Panc1 (cell line): ENCODE measurements at regions not wholly inside any gene's neighbourhood (a gene's known extent, or its start where the extent isn't known, plus 50 kb on each side); places are given as distances from the start of the nearest gene placed in this dataset.

ENCODE experiments used
- ATAC-seq: fragments of 200-7000 bp; cut with Tn5 transposase; 2 replicates; pipeline ENCODE4 v1.9.1; 2020; ENCODE audit warnings: mild to moderate bottlenecking, moderate library complexity
- BruUV-seq: library from RNA; stranded (reverse); fragments of 400-500 nt; replicated peaks from 2 replicates; lab custom pipeline; 2021; lab: Mats Ljungman, UMichigan
- CTCF ChIA-PET: fragments of 300-600 bp; sonication (Branson Sonifier 250); formaldehyde crosslinking; loops from one replicate; lab custom pipeline; 2022; ENCODE audit warnings: antibody characterized with exemption; lab: Charles Lee
- POLR2A ChIA-PET: fragments of 300-600 bp; sonication (Branson Sonifier 250); formaldehyde crosslinking; loops from one replicate; lab custom pipeline; 2022; ENCODE audit warnings: antibody characterized with exemption; lab: Charles Lee
- DNase-seq: peaks from one replicate; pipeline ENCODE4 v3.0.0-alpha.2; 2010; ENCODE audit warnings: low read depth, low spot score
- H3K27ac ChIP-seq: 2 replicates; pipeline ENCODE4 v1.5.1; 2011; ENCODE audit warnings: mild to moderate bottlenecking, low read length, inconsistent platforms
- H3K27me3 ChIP-seq: fragments of 200-500 bp; sonication (Bioruptor generic); 2 replicates; pipeline ENCODE4 v1.6.0; 2014; ENCODE audit warnings: low read length, inconsistent platforms; ENCODE audit not compliant: control insufficient read depth, insufficient read depth
- H3K36me3 ChIP-seq: fragments of 200-500 bp; sonication (Bioruptor generic); 2 replicates; pipeline ENCODE4 v1.5.1; 2014; ENCODE audit warnings: inconsistent platforms, mild to moderate bottlenecking, low read length, moderate library complexity; ENCODE audit not compliant: control insufficient read depth, insufficient read depth
- H3K4me1 ChIP-seq: 2 replicates; pipeline ENCODE4 v1.5.1; 2011; ENCODE audit warnings: inconsistent platforms, mild to moderate bottlenecking, low read length, moderate library complexity; ENCODE audit not compliant: control insufficient read depth, insufficient read depth
- H3K4me3 ChIP-seq, 2 experiments: 2 replicates each; pipeline ENCODE4 v1.5.1; 2011 to 2012; ENCODE audit warnings: low read depth in 2 of 2, low read length in 2 of 2, mild to moderate bottlenecking in 2 of 2, inconsistent platforms in 1 of 2, moderate library complexity in 1 of 2
- H3K9me3 ChIP-seq: fragments of 200-500 bp; sonication (Bioruptor generic); 2 replicates; pipeline ENCODE4 v1.5.1; 2014; ENCODE audit warnings: low read depth, mild to moderate bottlenecking, inconsistent platforms, low read length, moderate library complexity; ENCODE audit not compliant: control insufficient read depth, insufficient read depth
- CTCF ChIP-seq: fragments of 450-650 bp; IDR thresholded peaks from 2 replicates; pipeline ENCODE4 v1.5.1; 2017; ENCODE audit warnings: mild to moderate bottlenecking
- POLR2AphosphoS5 ChIP-seq: IDR thresholded peaks from 2 replicates; pipeline ENCODE4 v1.6.1; 2012; ENCODE audit warnings: mild to moderate bottlenecking, low read depth, low read length, moderate library complexity
- SIN3A ChIP-seq: IDR thresholded peaks from 2 replicates; pipeline ENCODE4 v1.6.1; 2012; ENCODE audit warnings: low read depth, mild to moderate bottlenecking, low read length, moderate library complexity, borderline replicate concordance; ENCODE audit not compliant: insufficient read depth
- TCF7L2 ChIP-seq: IDR thresholded peaks from 2 replicates; pipeline ENCODE4 v1.6.1; 2011; ENCODE audit warnings: mild to moderate bottlenecking, low read depth, low read length, inconsistent platforms
- in situ Hi-C: cut with HindIII; loops from 2 replicates; pipeline ENCODE4 v1.10.0; 2016; ENCODE audit warnings: low sequenced_read_pairs, low pct_unique_long_range_greater_than_20kb
- intact Hi-C: fragments of 100-400 bp; cut with micrococcal nuclease; formaldehyde crosslinking; loops from one replicate; pipeline ENCODE4 v1.10.0; 2022; ENCODE audit not compliant: unreplicated experiment
- TF ChIP-seq, protein P1 (sequence below), 2 experiments: IDR thresholded peaks; 2 replicates each; pipeline ENCODE4 v1.6.1; 2011 to 2012; ENCODE audit warnings: low read depth in 2 of 2, control low read depth in 1 of 2, low read length in 1 of 2, mild to moderate bottlenecking in 1 of 2, moderate library complexity in 1 of 2; ENCODE audit not compliant: insufficient read depth in 1 of 2

DNA sequence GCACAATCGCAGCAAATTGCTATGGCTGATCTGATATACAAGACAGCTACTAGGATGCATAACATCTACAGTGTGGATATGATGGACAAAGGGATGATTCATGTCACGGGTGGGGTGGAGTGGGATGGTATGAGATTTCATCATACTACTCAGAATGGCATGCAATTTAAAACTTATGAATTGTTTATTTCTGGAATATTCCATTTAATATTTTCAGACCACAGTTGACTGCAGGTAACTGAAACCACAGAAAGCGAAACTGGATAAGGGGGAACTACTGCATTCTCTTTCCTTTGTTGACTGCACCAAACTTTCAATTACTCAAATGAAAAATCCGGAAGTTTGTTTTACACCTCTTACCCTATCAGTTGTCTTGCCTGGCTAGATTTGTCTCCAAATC, 94.4 kb upstream of the NEUROD1 start:
- TF ChIP-seq POLR2AphosphoS5, result no peak
- no peak for TF ChIP-seq SIN3A
- TF ChIP-seq CTCF, result no peak
- no peak for TF ChIP-seq TCF7L2
- TF ChIP-seq, protein P1, sequence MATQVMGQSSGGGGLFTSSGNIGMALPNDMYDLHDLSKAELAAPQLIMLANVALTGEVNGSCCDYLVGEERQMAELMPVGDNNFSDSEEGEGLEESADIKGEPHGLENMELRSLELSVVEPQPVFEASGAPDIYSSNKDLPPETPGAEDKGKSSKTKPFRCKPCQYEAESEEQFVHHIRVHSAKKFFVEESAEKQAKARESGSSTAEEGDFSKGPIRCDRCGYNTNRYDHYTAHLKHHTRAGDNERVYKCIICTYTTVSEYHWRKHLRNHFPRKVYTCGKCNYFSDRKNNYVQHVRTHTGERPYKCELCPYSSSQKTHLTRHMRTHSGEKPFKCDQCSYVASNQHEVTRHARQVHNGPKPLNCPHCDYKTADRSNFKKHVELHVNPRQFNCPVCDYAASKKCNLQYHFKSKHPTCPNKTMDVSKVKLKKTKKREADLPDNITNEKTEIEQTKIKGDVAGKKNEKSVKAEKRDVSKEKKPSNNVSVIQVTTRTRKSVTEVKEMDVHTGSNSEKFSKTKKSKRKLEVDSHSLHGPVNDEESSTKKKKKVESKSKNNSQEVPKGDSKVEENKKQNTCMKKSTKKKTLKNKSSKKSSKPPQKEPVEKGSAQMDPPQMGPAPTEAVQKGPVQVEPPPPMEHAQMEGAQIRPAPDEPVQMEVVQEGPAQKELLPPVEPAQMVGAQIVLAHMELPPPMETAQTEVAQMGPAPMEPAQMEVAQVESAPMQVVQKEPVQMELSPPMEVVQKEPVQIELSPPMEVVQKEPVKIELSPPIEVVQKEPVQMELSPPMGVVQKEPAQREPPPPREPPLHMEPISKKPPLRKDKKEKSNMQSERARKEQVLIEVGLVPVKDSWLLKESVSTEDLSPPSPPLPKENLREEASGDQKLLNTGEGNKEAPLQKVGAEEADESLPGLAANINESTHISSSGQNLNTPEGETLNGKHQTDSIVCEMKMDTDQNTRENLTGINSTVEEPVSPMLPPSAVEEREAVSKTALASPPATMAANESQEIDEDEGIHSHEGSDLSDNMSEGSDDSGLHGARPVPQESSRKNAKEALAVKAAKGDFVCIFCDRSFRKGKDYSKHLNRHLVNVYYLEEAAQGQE (IDR thresholded peaks at IDR 0.05; ENCODE audit: insufficient read depth in 1 of 2, low read depth in 2 of 2, low read length in 1 of 2), result no peak
- intact Hi-C loops (no loop called here), in situ Hi-C loops (loop anchor here (25.0 kb wide), 1 partner anchor 313 kb away; no protein-coding TSS in a partner anchor)
- ATAC-seq, result no peak
- peaks cover 4% of the 10 kb centered on the region; the same call in 1 of the 2 replicates for H3K9me3 ChIP-seq
- peak overlapping the region; percentile 11; the same call in 1 of the 2 replicates for H3K27ac ChIP-seq
- peaks cover 7% of the 10 kb centered on the region; the same call in 1 of the 2 replicates for H3K4me1 ChIP-seq
- DNase-seq, result no peak
- H3K36me3 ChIP-seq, result no peaks in the 10 kb centered on the region
- ChIA-PET CTCF (interaction anchor here (0.5 kb wide), 1 partner anchor 766 kb away, joined by 5 read pairs; no protein-coding TSS in a partner anchor), POLR2A (no interaction called here)
- H3K4me3 ChIP-seq, result no peak overlapping the region
- H3K27me3 ChIP-seq, result no peaks in the 10 kb centered on the region
- BruUV-seq, result no TSS peak

GRCh38 chr2:181776336-181776735, 96.0 kb upstream of the NEUROD1 start:
- no peaks in the 10 kb centered on the region for H3K36me3 ChIP-seq
- ChIA-PET CTCF (no interaction called here), POLR2A (no interaction called here)
- BruUV-seq, result no TSS peak
- ATAC-seq (no peak), DNase-seq (no peak)
- intact Hi-C loops, result no loop called here
- in situ Hi-C loops, result no loop called here
- no peaks in the 10 kb centered on the region for H3K27me3 ChIP-seq
- TF ChIP-seq, protein P1 (IDR thresholded peaks at IDR 0.05; ENCODE audit: insufficient read depth in 1 of 2, low read depth in 2 of 2, low read length in 1 of 2), result no peak
- TF ChIP-seq SIN3A (no peak), POLR2AphosphoS5 (no peak), TCF7L2 (no peak), CTCF (no peak)
- H3K4me3 ChIP-seq, result no peak overlapping the region
- H3K27ac ChIP-seq, result no peak overlapping the region
- H3K9me3 ChIP-seq, result peaks cover 4% of the 10 kb centered on the region; the same call in 1 of the 2 replicates
- H3K4me1 ChIP-seq, result peaks cover 21% of the 10 kb centered on the region
